ENCODE measurements at regions not wholly inside any gene's neighbourhood (a gene's known extent, or its start where the extent isn't known, plus 50 kb on each side); places are given as distances from the start of the nearest gene placed in this dataset.
"Not testable (repeated sequence)": the region's sequence is repeated elsewhere in the genome, so short reads cannot be mapped to it uniquely, and the experiment has no call there.

GRCh38 chr3:187473778-187474406 is 105.7 kb downstream of the RTP4 start:
- DNase-seq (no peak), ATAC-seq (no peak)

- not testable (repeated sequence) for ATAC-seq, DNase-seq
Observed at GRCh38 chr3:187466306-187466705, 98.1 kb downstream of the RTP4 start.

GRCh38 chr3:187465503-187465902 is 97.3 kb downstream of the RTP4 start:
- DNase-seq: no peak
- no peak for ATAC-seq

- DNase-seq: no peak
- ATAC-seq: no peak
Observed at GRCh38 chr3:187464682-187465081, 96.5 kb downstream of the RTP4 start.

GRCh38 chr3:187458921-187459320 is 90.7 kb downstream of the RTP4 start:
- DNase-seq: no peak
- ATAC-seq: no peak

GRCh38 chr3:187458383-187458782 is 90.2 kb downstream of the RTP4 start:
- DNase-seq: no peak
- ATAC-seq: no peak

- DNase-seq (no peak), ATAC-seq (no peak)
Observed at GRCh38 chr3:187456250-187456649, 88.1 kb downstream of the RTP4 start.

- DNase-seq: no peak
- ATAC-seq: no peak
Observed at GRCh38 chr3:187454085-187454815, 86.1 kb downstream of the RTP4 start.

GRCh38 chr3:187450431-187451190 is 82.4 kb downstream of the RTP4 start:
- no peak for DNase-seq
- no peak for ATAC-seq

DNA sequence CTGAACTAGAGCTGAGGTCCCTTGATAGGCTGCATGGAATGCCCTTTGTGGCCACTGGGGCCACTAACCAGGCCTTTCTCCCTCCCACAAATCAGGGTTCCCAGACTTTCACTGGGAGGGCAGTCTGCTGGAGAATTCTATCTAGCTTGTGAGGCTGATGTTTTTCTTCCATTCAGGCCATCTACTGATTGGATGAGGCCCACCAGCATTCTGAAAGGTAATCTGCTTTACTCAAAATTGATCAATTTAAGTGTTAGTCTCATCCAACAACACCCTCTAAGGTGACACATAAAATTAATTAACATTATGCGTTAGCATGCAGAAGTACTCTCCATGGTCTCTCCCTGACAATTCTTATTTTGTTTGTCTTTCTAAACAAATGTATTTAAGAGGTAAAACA is 80.5 kb downstream of the RTP4 start:
- DNase-seq (no peak), ATAC-seq (no peak)

DNA sequence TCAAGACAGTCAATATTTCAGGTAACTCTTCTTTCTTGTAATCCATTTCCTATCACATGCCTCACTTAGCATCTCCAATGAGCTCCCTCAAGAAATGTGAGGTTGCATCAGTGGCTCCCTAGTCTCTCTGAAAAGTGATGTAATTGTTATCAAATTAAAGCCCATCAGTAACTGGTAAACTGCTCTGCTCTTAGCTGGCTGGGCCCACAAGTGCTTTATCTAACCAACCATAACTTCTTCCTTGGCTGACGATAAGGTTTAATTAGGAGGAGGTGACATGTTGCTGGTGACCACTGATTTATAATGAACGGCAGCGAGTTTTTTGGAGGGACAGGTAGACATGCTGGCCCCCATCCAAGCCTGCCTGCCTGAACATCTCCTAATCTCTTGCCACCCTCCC is 79.6 kb downstream of the RTP4 start:
- no peak for DNase-seq
- ATAC-seq: no peak

DNA sequence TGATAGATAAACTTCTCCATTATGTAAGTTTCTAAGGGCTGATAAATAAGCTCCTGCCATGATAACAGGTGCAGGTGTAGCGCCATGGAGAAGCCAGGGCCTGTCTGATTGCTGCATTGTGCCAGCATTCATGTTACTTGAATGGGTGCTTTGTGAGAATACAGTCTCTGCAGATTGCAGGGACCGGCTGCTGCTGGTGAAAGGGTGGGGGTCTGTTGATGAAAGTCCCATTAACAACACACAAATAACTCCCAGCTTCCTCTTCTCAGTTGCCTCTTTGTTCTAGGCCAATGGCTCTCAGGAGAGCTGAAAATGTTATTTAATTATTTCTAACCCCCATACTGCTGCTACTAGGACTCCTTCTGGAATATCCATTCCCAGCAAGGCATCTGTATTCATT is 77.2 kb downstream of the RTP4 start:
- DNase-seq (no peak), ATAC-seq (no peak)

GRCh38 chr3:187434524-187434923 is 66.3 kb downstream of the RTP4 start:
- DNase-seq (no peak), ATAC-seq (no peak)

DNA sequence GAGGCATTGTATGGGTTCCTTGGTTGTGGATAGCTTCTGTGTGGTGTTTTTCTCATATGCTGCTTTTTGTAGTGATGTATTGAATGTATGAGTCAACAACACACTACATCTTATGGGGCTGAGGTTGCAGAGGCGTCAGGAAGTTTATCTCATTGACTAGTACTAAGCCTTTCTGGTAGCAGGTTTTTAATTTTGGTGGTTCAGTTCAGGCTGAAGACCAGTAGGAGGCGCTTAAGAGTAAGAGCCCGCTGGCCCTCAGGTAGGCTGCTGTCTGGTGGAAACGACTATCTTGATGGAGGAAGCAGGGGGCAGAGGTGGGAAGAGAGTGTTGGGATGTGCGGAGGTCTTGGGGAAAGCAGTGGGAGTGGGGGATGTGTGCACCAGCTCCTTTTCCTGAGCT is 62.4 kb downstream of the RTP4 start:
- DNase-seq: no peak
- no peak for ATAC-seq

Measured in stimulated activated naive CD8-positive, alpha-beta T cell treated with anti-CD3 and anti-CD28 coated beads, Interleukin-15, Interleukin-2, amounts not matched to agents 100 U/mL and 50 U/mL, for 24 hours (primary cell).